Progenitor cell of endocrine pancreas (in vitro differentiated cells): ENCODE measurements at regions not wholly inside any gene's neighbourhood (a gene's known extent, or its start where the extent isn't known, plus 50 kb on each side); places are given as distances from the start of the nearest gene placed in this dataset.

Source experiments
- DNase-seq: peaks from one replicate; pipeline ENCODE4 v3.0.0; 2021; ENCODE audit warnings: low spot score; ENCODE audit not compliant: unreplicated experiment
- H3K27ac Mint-ChIP-seq: 2 replicates; pipeline ENCODE4 v1.8.0; 2021; ENCODE audit warnings: mild to moderate bottlenecking, moderate library complexity, mixed read lengths
- H3K27me3 Mint-ChIP-seq: 2 replicates; pipeline ENCODE4 v1.8.0; 2021; ENCODE audit warnings: mixed read lengths
- H3K36me3 Mint-ChIP-seq: 2 replicates; pipeline ENCODE4 v1.8.0; 2022; ENCODE audit warnings: mixed read lengths; ENCODE audit not compliant: insufficient read depth
- H3K4me1 Mint-ChIP-seq: 2 replicates; pipeline ENCODE4 v1.8.0; 2021; ENCODE audit warnings: low read depth, mixed read lengths
- H3K4me3 Mint-ChIP-seq: 2 replicates; pipeline ENCODE4 v1.8.0; 2021; ENCODE audit warnings: low read depth, mild to moderate bottlenecking, moderate library complexity, mixed read lengths
- H3K9me3 Mint-ChIP-seq: 2 replicates; pipeline ENCODE4 v1.8.0; 2021; ENCODE audit warnings: low read depth, mixed read lengths
- CTCF ChIP-seq: fragments of 200-600 bp; sonication (generic); IDR thresholded peaks from one replicate; pipeline ENCODE4 v1.5.0; 2021; ENCODE audit warnings: antibody characterized with exemption, mild to moderate bottlenecking; ENCODE audit not compliant: unreplicated experiment

GRCh38 chr11:30774496-30775232 is 188.5 kb upstream of the MPPED2 start:
- no peak for DNase-seq
- H3K27ac Mint-ChIP-seq: no peak overlapping the region
- no peak overlapping the region for H3K4me3 Mint-ChIP-seq
- peaks cover 19% of the 10 kb centered on the region for H3K4me1 Mint-ChIP-seq
- no peaks in the 10 kb centered on the region for H3K9me3 Mint-ChIP-seq
- no peak for TF ChIP-seq CTCF
- no peaks in the 10 kb centered on the region for H3K27me3 Mint-ChIP-seq
- no peaks in the 10 kb centered on the region for H3K36me3 Mint-ChIP-seq

DNA sequence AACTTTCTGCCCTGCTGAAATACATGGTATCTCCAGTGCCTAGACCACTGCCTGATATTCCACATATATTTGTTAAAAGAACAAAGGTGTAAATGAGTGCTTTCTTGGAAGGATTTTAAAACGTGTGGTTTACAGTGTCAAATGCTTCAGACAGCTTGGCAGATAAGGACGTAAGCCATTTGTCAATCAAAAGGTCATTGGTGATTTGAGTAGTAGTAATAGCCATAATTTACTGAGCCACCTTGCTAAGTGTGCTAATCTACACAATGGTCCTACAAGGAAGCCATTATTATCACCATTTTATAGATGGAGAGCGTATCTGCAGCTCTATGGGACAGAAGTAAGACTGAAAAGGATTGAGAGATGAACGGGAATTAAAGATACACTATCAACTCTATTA is 186.8 kb upstream of the MPPED2 start:
- no peak for TF ChIP-seq CTCF
- no peak for DNase-seq
- peaks cover 19% of the 10 kb centered on the region for H3K4me1 Mint-ChIP-seq
- no peaks in the 10 kb centered on the region for H3K27me3 Mint-ChIP-seq
- H3K27ac Mint-ChIP-seq: no peak overlapping the region
- H3K4me3 Mint-ChIP-seq: no peak overlapping the region
- H3K36me3 Mint-ChIP-seq: no peaks in the 10 kb centered on the region
- H3K9me3 Mint-ChIP-seq: no peaks in the 10 kb centered on the region

- Mint-ChIP-seq H3K27me3 (no peaks in the 10 kb centered on the region), H3K9me3 (peaks cover 7% of the 10 kb centered on the region), H3K36me3 (no peaks in the 10 kb centered on the region), H3K4me1 (no peaks in the 10 kb centered on the region), H3K4me3 (no peak overlapping the region), H3K27ac (no peak overlapping the region)
- no peak for DNase-seq
- no peak for TF ChIP-seq CTCF
Observed at GRCh38 chr11:30763951-30764350, 177.8 kb upstream of the MPPED2 start.

GRCh38 chr11:30762188-30762587 is 176.0 kb upstream of the MPPED2 start:
- H3K9me3 Mint-ChIP-seq: peaks cover 7% of the 10 kb centered on the region
- no peaks in the 10 kb centered on the region for H3K4me1 Mint-ChIP-seq
- no peak overlapping the region for H3K27ac Mint-ChIP-seq
- H3K27me3 Mint-ChIP-seq: no peaks in the 10 kb centered on the region
- TF ChIP-seq CTCF: no peak
- DNase-seq: no peak
- no peak overlapping the region for H3K4me3 Mint-ChIP-seq
- no peaks in the 10 kb centered on the region for H3K36me3 Mint-ChIP-seq

DNA sequence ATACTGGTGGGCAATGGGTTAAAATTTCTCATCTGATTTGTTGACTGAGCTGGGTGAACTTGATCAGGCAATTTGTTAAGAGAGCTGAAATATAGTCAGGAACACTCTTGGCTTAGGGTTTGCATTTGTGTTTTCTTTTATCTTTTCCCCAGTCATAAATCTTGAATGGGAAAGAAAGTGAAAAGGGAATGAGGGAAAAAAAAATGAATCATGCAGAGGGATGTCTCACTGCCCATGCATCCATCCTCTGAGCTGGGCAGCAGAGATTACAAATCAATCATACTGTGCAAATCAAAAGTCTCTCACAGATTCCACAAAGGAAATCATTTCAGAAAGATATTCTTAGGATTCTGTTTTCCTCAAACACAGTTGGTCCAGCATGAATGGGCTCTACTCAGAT is 174.2 kb upstream of the MPPED2 start:
- Mint-ChIP-seq H3K27me3 (no peaks in the 10 kb centered on the region), H3K9me3 (peaks cover 7% of the 10 kb centered on the region), H3K4me3 (no peak overlapping the region), H3K36me3 (no peaks in the 10 kb centered on the region), H3K4me1 (no peaks in the 10 kb centered on the region), H3K27ac (no peak overlapping the region)
- TF ChIP-seq CTCF: no peak
- no peak for DNase-seq
